ENCODE measurements at regions not wholly inside any gene's neighbourhood (a gene's known extent, or its start where the extent isn't known, plus 50 kb on each side); places are given as distances from the start of the nearest gene placed in this dataset.

- TF ChIP-seq CTCF (IDR thresholded peaks at IDR 0.05) (no peak), EZH2phosphoT487 (IDR thresholded peaks at IDR 0.05) (no peak), EZH2 (IDR thresholded peaks at IDR 0.05) (no peak)
Measured at GRCh38 chr1:82171955-82172354, 371.2 kb downstream of the ADGRL2 start.
